ENCODE measurements at regions not wholly inside any gene's neighbourhood (a gene's known extent, or its start where the extent isn't known, plus 50 kb on each side); places are given as distances from the start of the nearest gene placed in this dataset.

DNA sequence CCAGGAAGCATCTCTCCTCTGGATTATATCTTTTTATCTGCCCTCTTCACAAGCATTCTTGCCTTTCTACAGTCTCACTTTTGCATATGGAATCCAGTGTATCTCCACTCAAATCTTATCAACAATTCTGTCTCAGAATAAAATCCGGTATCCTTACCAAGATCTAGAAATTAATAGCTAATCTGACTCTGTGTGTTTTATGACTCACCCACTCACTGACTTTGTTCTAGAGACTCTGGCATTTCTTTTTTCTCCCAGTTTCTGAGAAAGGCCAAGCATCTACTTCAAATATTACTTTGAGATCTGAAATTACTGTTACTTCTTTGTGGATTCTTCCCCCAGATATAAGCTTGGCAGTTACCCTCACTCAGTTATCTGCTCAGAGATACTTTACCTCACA is 913.5 kb upstream of the ATXN8OS start:
- CTCF ChIA-PET = no interaction called here
- Histone ChIP-seq H3K36me3 (ENCODE audit: control insufficient read depth, insufficient read depth, low read length) (no peaks in the 10 kb centered on the region), H3K27me3 (ENCODE audit: control insufficient read depth, insufficient read depth, low read length) (no peaks in the 10 kb centered on the region), H3K4me1 (ENCODE audit: control insufficient read depth, insufficient read depth, low read length) (no peaks in the 10 kb centered on the region), H3K27ac (ENCODE audit: low read length) (no peak overlapping the region), H3K4me3 (ENCODE audit: low read depth in 2 of 2, low read length in 2 of 2) (no peak overlapping the region), H3K9me3 (ENCODE audit: control insufficient read depth, insufficient read depth, low read depth, low read length) (no peaks in the 10 kb centered on the region)
- no peak for TF ChIP-seq SIN3A (IDR thresholded peaks at IDR 0.05; ENCODE audit: borderline replicate concordance, insufficient read depth, low read depth, low read length)
- TF ChIP-seq, protein P1, sequence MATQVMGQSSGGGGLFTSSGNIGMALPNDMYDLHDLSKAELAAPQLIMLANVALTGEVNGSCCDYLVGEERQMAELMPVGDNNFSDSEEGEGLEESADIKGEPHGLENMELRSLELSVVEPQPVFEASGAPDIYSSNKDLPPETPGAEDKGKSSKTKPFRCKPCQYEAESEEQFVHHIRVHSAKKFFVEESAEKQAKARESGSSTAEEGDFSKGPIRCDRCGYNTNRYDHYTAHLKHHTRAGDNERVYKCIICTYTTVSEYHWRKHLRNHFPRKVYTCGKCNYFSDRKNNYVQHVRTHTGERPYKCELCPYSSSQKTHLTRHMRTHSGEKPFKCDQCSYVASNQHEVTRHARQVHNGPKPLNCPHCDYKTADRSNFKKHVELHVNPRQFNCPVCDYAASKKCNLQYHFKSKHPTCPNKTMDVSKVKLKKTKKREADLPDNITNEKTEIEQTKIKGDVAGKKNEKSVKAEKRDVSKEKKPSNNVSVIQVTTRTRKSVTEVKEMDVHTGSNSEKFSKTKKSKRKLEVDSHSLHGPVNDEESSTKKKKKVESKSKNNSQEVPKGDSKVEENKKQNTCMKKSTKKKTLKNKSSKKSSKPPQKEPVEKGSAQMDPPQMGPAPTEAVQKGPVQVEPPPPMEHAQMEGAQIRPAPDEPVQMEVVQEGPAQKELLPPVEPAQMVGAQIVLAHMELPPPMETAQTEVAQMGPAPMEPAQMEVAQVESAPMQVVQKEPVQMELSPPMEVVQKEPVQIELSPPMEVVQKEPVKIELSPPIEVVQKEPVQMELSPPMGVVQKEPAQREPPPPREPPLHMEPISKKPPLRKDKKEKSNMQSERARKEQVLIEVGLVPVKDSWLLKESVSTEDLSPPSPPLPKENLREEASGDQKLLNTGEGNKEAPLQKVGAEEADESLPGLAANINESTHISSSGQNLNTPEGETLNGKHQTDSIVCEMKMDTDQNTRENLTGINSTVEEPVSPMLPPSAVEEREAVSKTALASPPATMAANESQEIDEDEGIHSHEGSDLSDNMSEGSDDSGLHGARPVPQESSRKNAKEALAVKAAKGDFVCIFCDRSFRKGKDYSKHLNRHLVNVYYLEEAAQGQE (IDR thresholded peaks at IDR 0.05; ENCODE audit: insufficient read depth in 1 of 2, low read depth in 2 of 2, low read length in 1 of 2) = no peak
- TF ChIP-seq, protein P2, sequence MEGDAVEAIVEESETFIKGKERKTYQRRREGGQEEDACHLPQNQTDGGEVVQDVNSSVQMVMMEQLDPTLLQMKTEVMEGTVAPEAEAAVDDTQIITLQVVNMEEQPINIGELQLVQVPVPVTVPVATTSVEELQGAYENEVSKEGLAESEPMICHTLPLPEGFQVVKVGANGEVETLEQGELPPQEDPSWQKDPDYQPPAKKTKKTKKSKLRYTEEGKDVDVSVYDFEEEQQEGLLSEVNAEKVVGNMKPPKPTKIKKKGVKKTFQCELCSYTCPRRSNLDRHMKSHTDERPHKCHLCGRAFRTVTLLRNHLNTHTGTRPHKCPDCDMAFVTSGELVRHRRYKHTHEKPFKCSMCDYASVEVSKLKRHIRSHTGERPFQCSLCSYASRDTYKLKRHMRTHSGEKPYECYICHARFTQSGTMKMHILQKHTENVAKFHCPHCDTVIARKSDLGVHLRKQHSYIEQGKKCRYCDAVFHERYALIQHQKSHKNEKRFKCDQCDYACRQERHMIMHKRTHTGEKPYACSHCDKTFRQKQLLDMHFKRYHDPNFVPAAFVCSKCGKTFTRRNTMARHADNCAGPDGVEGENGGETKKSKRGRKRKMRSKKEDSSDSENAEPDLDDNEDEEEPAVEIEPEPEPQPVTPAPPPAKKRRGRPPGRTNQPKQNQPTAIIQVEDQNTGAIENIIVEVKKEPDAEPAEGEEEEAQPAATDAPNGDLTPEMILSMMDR (IDR thresholded peaks at IDR 0.05) = no peak
- no peak for TF ChIP-seq POLR2AphosphoS5 (IDR thresholded peaks at IDR 0.05; ENCODE audit: low read depth, low read length)
- no peak for TF ChIP-seq TCF7L2 (IDR thresholded peaks at IDR 0.05; ENCODE audit: low read depth, low read length)
- POLR2A ChIA-PET = no interaction called here
- intact Hi-C loops (cut with micrococcal nuclease; ENCODE audit: unreplicated experiment) = no loop called here
- no peak for ATAC-seq
- BruUV-seq (replicated peaks) = no TSS peak
- no peak for DNase-seq (ENCODE audit: low read depth, low spot score)
- in situ Hi-C loops (cut with HindIII; ENCODE audit: low pct_unique_long_range_greater_than_20kb, low sequenced_read_pairs) = no loop called here

DNA sequence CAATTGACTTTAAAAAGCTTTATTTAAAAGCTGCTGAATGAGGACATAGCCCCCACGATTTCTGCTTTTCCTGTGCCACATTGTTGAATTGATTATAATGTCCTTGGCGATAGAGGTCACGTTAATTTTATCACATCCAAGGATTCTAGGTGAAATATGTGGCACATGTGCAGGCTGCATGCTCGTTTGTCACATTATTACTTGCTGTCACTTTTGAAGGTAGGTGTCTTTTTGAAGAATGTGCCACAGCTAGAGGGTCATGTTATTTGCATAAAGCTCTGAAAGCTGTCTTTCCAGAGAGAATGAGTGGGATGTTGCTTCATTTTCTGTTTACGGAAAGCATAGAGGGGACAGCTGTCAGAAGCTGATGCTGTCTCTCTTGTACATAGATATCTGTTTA is 927.6 kb upstream of the ATXN8OS start:
- no TSS peak for BruUV-seq (replicated peaks)
- intact Hi-C loops (cut with micrococcal nuclease; ENCODE audit: unreplicated experiment) = no loop called here
- CTCF ChIA-PET = no interaction called here

More for the DNA sequence above, 927.6 kb upstream of the ATXN8OS start:
- Histone ChIP-seq H3K27me3 (ENCODE audit: control insufficient read depth, insufficient read depth, low read length) (no peaks in the 10 kb centered on the region), H3K9me3 (ENCODE audit: control insufficient read depth, insufficient read depth, low read depth, low read length) (no peaks in the 10 kb centered on the region), H3K4me1 (ENCODE audit: control insufficient read depth, insufficient read depth, low read length) (no peaks in the 10 kb centered on the region), H3K4me3 (ENCODE audit: low read depth in 2 of 2, low read length in 2 of 2) (no peak overlapping the region), H3K36me3 (ENCODE audit: control insufficient read depth, insufficient read depth, low read length) (no peaks in the 10 kb centered on the region), H3K27ac (ENCODE audit: low read length) (no peak overlapping the region)
- DNase-seq (ENCODE audit: low read depth, low spot score) (no peak), ATAC-seq (no peak)
- TF ChIP-seq, protein P2 (IDR thresholded peaks at IDR 0.05) = no peak
- TF ChIP-seq, protein P1 (IDR thresholded peaks at IDR 0.05; ENCODE audit: insufficient read depth in 1 of 2, low read depth in 2 of 2, low read length in 1 of 2) = no peak
- TF ChIP-seq TCF7L2 (IDR thresholded peaks at IDR 0.05; ENCODE audit: low read depth, low read length) (no peak), POLR2AphosphoS5 (IDR thresholded peaks at IDR 0.05; ENCODE audit: low read depth, low read length) (no peak), SIN3A (IDR thresholded peaks at IDR 0.05; ENCODE audit: borderline replicate concordance, insufficient read depth, low read depth, low read length) (no peak)
- in situ Hi-C loops (cut with HindIII; ENCODE audit: low pct_unique_long_range_greater_than_20kb, low sequenced_read_pairs) = no loop called here
- POLR2A ChIA-PET = no interaction called here
